ENCODE measurements at regions not wholly inside any gene's neighbourhood (a gene's known extent, or its start where the extent isn't known, plus 50 kb on each side); places are given as distances from the start of the nearest gene placed in this dataset.
A peak's percentile ranks its signal among the peaks of the same experiment; 100 is the strongest.

DNA sequence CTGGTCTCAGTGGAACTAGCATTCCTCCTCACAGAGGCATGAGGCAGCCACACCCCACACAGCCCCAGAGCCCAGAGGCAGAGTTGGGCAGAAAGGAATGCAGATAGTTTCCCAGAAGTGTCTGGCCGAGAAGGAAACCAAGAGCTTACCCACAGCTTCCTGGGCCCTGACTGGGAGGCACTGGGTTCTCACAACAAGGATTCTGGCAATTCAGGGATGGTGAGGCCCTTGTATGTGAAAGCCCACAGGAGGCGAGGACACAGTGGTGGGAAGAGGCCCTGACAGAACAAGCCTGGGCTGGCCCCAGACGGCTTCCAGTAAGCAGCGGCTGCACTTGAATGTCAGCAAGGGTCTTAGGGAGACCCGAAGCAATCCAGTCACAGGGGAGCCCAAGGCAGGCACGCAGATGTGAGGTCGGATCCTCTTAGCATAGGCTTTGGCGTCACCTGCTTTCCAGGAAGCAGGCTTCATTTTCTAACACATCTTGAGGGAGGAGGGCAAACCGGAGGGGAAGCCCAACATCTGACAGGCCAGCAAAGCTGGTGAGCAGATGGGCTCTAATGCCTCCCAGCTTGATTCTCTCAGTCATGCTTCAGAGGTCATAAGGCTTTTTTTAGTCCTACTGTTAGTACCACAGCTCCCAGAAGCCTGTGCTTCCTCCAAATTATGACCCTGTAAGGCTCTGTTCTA lies 78.3 kb upstream of the AKIP1 start:
- peak; percentile 76 for DNase-seq (ENCODE audit: low read depth)
- TF ChIP-seq CTCF (IDR thresholded peaks at IDR 0.05; ENCODE audit: insufficient read depth, low read length), result no peak
- no peak overlapping the region for H3K4me3 ChIP-seq (ENCODE audit: low read depth, low read length)

- DNase-seq (ENCODE audit: low read depth), result no peak
- TF ChIP-seq CTCF (IDR thresholded peaks at IDR 0.05; ENCODE audit: insufficient read depth, low read length), result no peak
- no peak overlapping the region for H3K4me3 ChIP-seq (ENCODE audit: low read depth, low read length)
These were observed 77.2 kb upstream of the AKIP1 start for GRCh38 chr11:8833568-8834315.

DNA sequence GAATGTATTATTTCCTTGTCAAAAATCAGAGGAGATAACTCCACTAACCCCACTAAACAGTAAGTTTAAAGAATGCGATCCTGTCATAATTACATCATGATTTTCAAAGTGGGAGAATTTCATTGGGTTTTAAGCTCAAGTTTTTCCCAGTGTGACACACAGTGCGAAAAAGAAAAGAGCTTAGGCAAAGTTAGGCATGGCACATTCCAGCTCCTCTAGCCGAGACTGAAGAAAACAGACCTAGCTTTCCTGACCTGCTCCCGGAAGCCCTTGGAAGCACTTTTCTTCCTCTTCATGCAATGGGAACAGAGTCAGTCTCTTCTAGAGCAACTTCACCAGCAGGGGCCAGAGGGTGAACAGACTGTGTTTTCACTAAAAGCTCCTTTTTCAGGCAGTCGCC lies 76.6 kb upstream of the AKIP1 start:
- DNase-seq (ENCODE audit: low read depth), result no peak
- no peak for TF ChIP-seq CTCF (IDR thresholded peaks at IDR 0.05; ENCODE audit: insufficient read depth, low read length)
- no peak overlapping the region for H3K4me3 ChIP-seq (ENCODE audit: low read depth, low read length)

DNA sequence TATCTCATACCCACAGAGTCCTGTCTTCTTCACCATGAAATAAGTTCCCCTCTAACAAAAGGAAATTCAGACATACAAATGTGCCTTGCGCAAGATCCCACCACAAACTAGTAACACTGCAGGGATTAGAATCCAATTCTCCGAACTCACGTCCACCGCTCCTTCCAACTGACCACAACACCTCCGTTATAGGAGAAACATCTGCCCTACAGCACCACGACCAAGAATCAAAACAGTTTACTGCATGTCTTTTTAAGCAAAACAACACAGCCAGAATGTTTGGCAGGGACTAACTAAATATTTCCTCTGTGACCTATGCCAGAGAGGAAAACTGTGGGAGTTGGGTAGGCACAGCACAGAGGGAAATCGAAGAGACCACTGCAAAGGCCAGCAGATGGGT lies 72.7 kb upstream of the AKIP1 start:
- peak; percentile 70 for DNase-seq (ENCODE audit: low read depth)

DNA sequence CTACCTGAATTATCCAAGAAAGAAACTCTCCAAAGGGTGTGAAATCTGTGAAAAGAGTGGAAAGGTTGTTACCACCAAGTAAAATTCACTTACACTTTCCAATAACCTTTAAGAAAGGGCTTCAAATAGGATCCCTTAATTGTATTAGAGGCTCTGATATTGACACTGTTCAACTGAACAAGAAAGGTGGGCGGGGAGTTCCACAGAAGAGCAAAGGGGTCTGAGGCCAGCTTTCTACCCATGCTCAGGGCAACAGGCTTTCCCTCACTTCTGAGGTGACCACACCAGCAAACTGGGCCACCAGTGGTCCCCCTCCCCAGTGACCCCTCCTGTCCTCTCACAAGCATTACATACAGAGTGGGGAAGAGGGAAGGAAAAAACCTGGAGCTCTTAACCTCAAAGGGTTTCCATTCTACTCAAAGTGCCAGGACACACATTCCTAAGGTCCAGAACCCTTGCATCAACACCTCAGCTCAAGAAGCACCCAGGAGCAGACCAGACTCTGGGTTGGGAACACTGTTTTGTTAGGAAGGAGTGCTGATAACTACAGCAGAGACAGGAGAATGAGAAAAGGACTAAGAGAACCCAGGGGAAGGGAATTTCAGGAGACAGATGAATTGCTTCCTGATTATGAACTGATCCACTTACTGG lies 71.6 kb upstream of the AKIP1 start:
- TF ChIP-seq CTCF (IDR thresholded peaks at IDR 0.05; ENCODE audit: insufficient read depth, low read length), result no peak
- DNase-seq (ENCODE audit: low read depth), result no peak
- no peak overlapping the region for H3K4me3 ChIP-seq (ENCODE audit: low read depth, low read length)

More for the DNA sequence above, 72.7 kb upstream of the AKIP1 start:
- TF ChIP-seq CTCF (IDR thresholded peaks at IDR 0.05; ENCODE audit: insufficient read depth, low read length), result no peak
- no peak overlapping the region for H3K4me3 ChIP-seq (ENCODE audit: low read depth, low read length)

DNA sequence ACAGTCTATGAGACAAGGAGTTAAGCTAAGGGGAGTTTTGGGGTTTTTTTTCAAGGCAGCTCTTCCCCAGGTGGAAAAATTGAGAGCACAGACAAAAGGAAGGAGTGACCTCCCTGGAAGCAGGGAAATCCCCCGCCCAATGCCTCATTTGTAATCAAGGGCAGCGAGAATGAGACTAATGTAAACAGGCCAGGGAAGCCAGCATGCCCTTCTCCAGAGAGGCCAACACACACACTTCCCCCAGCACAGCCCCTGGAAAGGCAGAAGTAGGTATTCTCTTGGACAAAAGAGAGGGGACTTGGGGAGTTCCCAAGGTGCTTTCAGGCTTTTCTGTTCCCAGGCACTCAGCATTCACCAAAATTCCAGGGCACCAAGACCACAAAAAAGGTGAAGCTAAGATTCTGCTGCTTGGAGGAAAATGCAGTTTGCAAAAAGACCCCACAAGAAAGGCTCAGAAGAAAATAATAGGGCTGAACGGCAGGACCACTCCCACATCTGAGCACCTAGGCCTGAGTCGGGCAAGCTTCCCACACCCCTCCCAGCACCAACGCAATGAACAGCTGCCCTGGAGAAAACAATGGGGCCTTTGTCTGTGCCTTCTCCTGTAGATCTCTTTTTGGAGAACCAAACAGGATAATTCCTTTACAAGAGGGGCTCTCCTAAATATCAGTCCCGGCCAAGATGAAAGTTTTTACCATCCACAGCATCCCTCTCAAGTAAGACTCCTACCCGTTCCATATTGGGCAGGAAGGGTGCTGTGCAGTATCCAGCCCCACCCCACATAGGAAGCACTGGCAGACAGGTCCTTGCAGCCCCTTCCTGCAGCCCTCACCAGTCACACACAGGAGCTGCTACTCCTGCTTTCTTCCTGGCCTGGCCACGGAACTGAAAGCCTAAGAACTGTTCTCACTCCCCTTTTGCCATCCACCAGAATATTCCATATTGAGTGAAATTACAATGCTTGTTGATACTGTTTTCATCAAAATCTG lies 70.7 kb upstream of the AKIP1 start:
- DNase-seq (ENCODE audit: low read depth), result no peak
- no peak overlapping the region for H3K4me3 ChIP-seq (ENCODE audit: low read depth, low read length)
- TF ChIP-seq CTCF (IDR thresholded peaks at IDR 0.05; ENCODE audit: insufficient read depth, low read length), result no peak
